Umbilical cord (tissue), 1 donor: ENCODE measurements at regions not wholly inside any gene's neighbourhood (a gene's known extent, or its start where the extent isn't known, plus 50 kb on each side); places are given as distances from the start of the nearest gene placed in this dataset.

Experiments
- DNase-seq: peaks from one replicate; pipeline ENCODE4 v3.0.0-alpha.2; 2015; ENCODE audit warnings: low spot score

GRCh38 chr5:156121882-156122281, 205.1 kb upstream of the SGCD start:
- DNase-seq = peak; percentile 68

- no peak for DNase-seq
Observed at GRCh38 chr5:156124708-156125107, 202.3 kb upstream of the SGCD start.

- DNase-seq = no peak
Observed at GRCh38 chr5:156125118-156125517, 201.8 kb upstream of the SGCD start.

GRCh38 chr5:156126716-156127115, 200.2 kb upstream of the SGCD start:
- DNase-seq = no peak

- peak; percentile 33 for DNase-seq
Observed at GRCh38 chr5:156128026-156128425, 198.9 kb upstream of the SGCD start.

GRCh38 chr5:156134216-156134615, 192.7 kb upstream of the SGCD start:
- no peak for DNase-seq

- DNase-seq = peak; percentile 76
Observed at GRCh38 chr5:156135531-156135930, 191.4 kb upstream of the SGCD start.

- peak; percentile 53 for DNase-seq
Observed at GRCh38 chr5:156137071-156137869, 189.7 kb upstream of the SGCD start.

- DNase-seq = no peak
Observed at GRCh38 chr5:156142867-156143266, 184.1 kb upstream of the SGCD start.

- DNase-seq = peak; percentile 70
Observed at GRCh38 chr5:156147261-156147943, 179.6 kb upstream of the SGCD start.

GRCh38 chr5:156147944-156148285, 179.0 kb upstream of the SGCD start:
- no peak for DNase-seq

GRCh38 chr5:156148301-156148700, 178.7 kb upstream of the SGCD start:
- no peak for DNase-seq

- DNase-seq = peak; percentile 22
Observed at GRCh38 chr5:156149213-156149612, 177.8 kb upstream of the SGCD start.

GRCh38 chr5:156153602-156154001, 173.4 kb upstream of the SGCD start:
- DNase-seq = no peak

GRCh38 chr5:156154757-156155156, 172.2 kb upstream of the SGCD start:
- DNase-seq = no peak

GRCh38 chr5:156155598-156155997, 171.4 kb upstream of the SGCD start:
- DNase-seq = no peak

- no peak for DNase-seq
Observed at GRCh38 chr5:156164306-156164705, 162.7 kb upstream of the SGCD start.

GRCh38 chr5:156169495-156169894, 157.5 kb upstream of the SGCD start:
- no peak for DNase-seq

- DNase-seq = no peak
Observed at GRCh38 chr5:156170351-156170961, 156.5 kb upstream of the SGCD start.

- DNase-seq = no peak
Observed at GRCh38 chr5:156174225-156174624, 152.7 kb upstream of the SGCD start.

GRCh38 chr5:156178117-156178516, 148.8 kb upstream of the SGCD start:
- no peak for DNase-seq

GRCh38 chr5:156181656-156182055, 145.3 kb upstream of the SGCD start:
- no peak for DNase-seq
